IMR-90 (cell line): ENCODE measurements at regions not wholly inside any gene's neighbourhood (a gene's known extent, or its start where the extent isn't known, plus 50 kb on each side); places are given as distances from the start of the nearest gene placed in this dataset.

Experiments
- ATAC-seq: fragments of 200-7000 bp; cut with Tn5 transposase; 2 replicates; pipeline ENCODE4 v1.9.1; 2020; ENCODE audit warnings: low read depth, mild to moderate bottlenecking, moderate library complexity
- BruUV-seq: library from RNA; stranded (reverse); fragments of 400-500 nt; replicated peaks from 2 replicates; lab custom pipeline; 2021; lab: Mats Ljungman, UMichigan
- CTCF ChIA-PET: fragments of 300-600 bp; formaldehyde crosslinking; extraction: SDS; loops from one replicate; lab custom pipeline; 2021; ENCODE audit warnings: antibody characterized with exemption; lab: Yijun Ruan, JAX
- POLR2A ChIA-PET: fragments of 300-600 bp; sonication (Branson Sonifier 250); formaldehyde crosslinking; loops from one replicate; lab custom pipeline; 2022; ENCODE audit warnings: antibody characterized with exemption; ENCODE audit not compliant: unreplicated experiment; lab: Charles Lee
- DNase-seq: peaks from one replicate; pipeline ENCODE4 v3.0.0; 2013
- H2AFZ ChIP-seq: replicated peaks from 2 replicates; pipeline ENCODE3; 2013; ENCODE audit warnings: low read length, mild to moderate bottlenecking; ENCODE audit not compliant: poor library complexity
- H2AK5ac ChIP-seq: 2 replicates; pipeline ENCODE4 v1.6.1; 2013; ENCODE audit warnings: low read depth, low read length, inconsistent platforms
- H2AK9ac ChIP-seq: replicated peaks from 2 replicates; pipeline ENCODE3; 2013; ENCODE audit warnings: mild to moderate bottlenecking, low read depth, low read length, moderate library complexity; ENCODE audit not compliant: poor library complexity
- H2BK120ac ChIP-seq: 2 replicates; pipeline ENCODE4 v1.6.1; 2013; ENCODE audit warnings: low read depth, low read length, inconsistent platforms
- H2BK15ac ChIP-seq: 3 replicates; pipeline ENCODE4 v1.6.1; 2013; ENCODE audit warnings: low read depth, low read length, inconsistent platforms
- H2BK20ac ChIP-seq: 2 replicates; pipeline ENCODE4 v1.6.1; 2013; ENCODE audit warnings: low read depth, mild to moderate bottlenecking, inconsistent platforms, low read length, moderate library complexity
- H2BK5ac ChIP-seq: 2 replicates; pipeline ENCODE4 v1.6.1; 2013; ENCODE audit warnings: mild to moderate bottlenecking, low read depth, low read length, inconsistent platforms; ENCODE audit not compliant: poor library complexity, severe bottlenecking
- H3K14ac ChIP-seq: replicated peaks from 2 replicates; pipeline ENCODE4 v1.6.1; 2013; ENCODE audit warnings: low read depth, low read length, inconsistent platforms
- H3K18ac ChIP-seq: 2 replicates; pipeline ENCODE4 v1.6.1; 2013; ENCODE audit warnings: low read depth, low read length, control low read depth
- H3K23ac ChIP-seq: 2 replicates; pipeline ENCODE4 v1.6.1; 2013; ENCODE audit warnings: low read depth, low read length, inconsistent platforms
- H3K27ac ChIP-seq: 2 replicates; pipeline ENCODE4 v1.5.1; 2013; ENCODE audit warnings: mild to moderate bottlenecking, control low read depth, low read length; ENCODE audit not compliant: insufficient read depth
- H3K27me3 ChIP-seq: 2 replicates; pipeline ENCODE4 v1.6.1; 2013; ENCODE audit warnings: low read length; ENCODE audit not compliant: control insufficient read depth, insufficient read depth
- H3K36me3 ChIP-seq: 2 replicates; pipeline ENCODE4 v1.6.1; 2013; ENCODE audit warnings: low read length, mixed read lengths; ENCODE audit not compliant: control insufficient read depth, insufficient read depth
- H3K4ac ChIP-seq: 2 replicates; pipeline ENCODE4 v1.6.1; 2013; ENCODE audit warnings: low read depth, low read length, inconsistent platforms
- H3K4me1 ChIP-seq: 2 replicates; pipeline ENCODE4 v1.6.1; 2013; ENCODE audit warnings: low read length, mixed read lengths; ENCODE audit not compliant: control insufficient read depth, insufficient read depth
- H3K4me2 ChIP-seq: 2 replicates; pipeline ENCODE4 v1.6.1; 2013; ENCODE audit warnings: low read depth, mild to moderate bottlenecking, control low read depth, low read length, moderate library complexity
- H3K4me3 ChIP-seq: 2 replicates; pipeline ENCODE4 v1.5.1; 2013; ENCODE audit warnings: low read depth, mild to moderate bottlenecking, control low read depth, low read length, moderate library complexity; ENCODE audit not compliant: insufficient read depth
- H3K56ac ChIP-seq: 2 replicates; pipeline ENCODE4 v1.6.1; 2013; ENCODE audit warnings: low read length, inconsistent platforms; ENCODE audit not compliant: insufficient read depth; ENCODE audit errors: extremely low read depth
- H3K79me1 ChIP-seq, 2 experiments: 2 replicates each; pipeline ENCODE4 v1.6.1; 2013; ENCODE audit warnings: low read length in 2 of 2, inconsistent platforms in 1 of 2, low read depth in 1 of 2
- H3K9ac ChIP-seq: 2 replicates; pipeline ENCODE4 v1.6.1; 2013; ENCODE audit warnings: low read depth, low read length, control low read depth
- H3K9me1 ChIP-seq: 2 replicates; pipeline ENCODE4 v1.6.1; 2013; ENCODE audit warnings: low read length, inconsistent platforms; ENCODE audit not compliant: insufficient read depth
- H3K9me3 ChIP-seq: 2 replicates; pipeline ENCODE4 v1.6.1; 2013; ENCODE audit warnings: low read length; ENCODE audit not compliant: control insufficient read depth, insufficient read depth
- H4K20me1 ChIP-seq: 2 replicates; pipeline ENCODE4 v1.6.1; 2013; ENCODE audit warnings: low read length, inconsistent platforms; ENCODE audit not compliant: insufficient read depth
- H4K5ac ChIP-seq: 2 replicates; pipeline ENCODE4 v1.6.1; 2013; ENCODE audit warnings: mild to moderate bottlenecking, low read depth, low read length, control low read depth
- H4K8ac ChIP-seq, 2 experiments: 2 replicates each; pipeline ENCODE4 v1.6.1; 2013; ENCODE audit warnings: low read depth in 2 of 2, low read length in 2 of 2, control low read depth in 1 of 2, inconsistent platforms in 1 of 2
- H4K91ac ChIP-seq: 2 replicates; pipeline ENCODE4 v1.6.1; 2013; ENCODE audit warnings: low read depth, low read length, inconsistent platforms; ENCODE audit not compliant: insufficient read depth
- CEBPB ChIP-seq: IDR thresholded peaks from 2 replicates; pipeline ENCODE4 v1.6.1; 2012; ENCODE audit warnings: low read depth, low read length, improper control_type of control experiment
- CHD1 ChIP-seq: IDR thresholded peaks from 2 replicates; pipeline ENCODE4 v1.6.1; 2012; ENCODE audit warnings: low read depth, low read length, improper control_type of control experiment
- ELK1 ChIP-seq: fragments of 150-350 bp; IDR thresholded peaks from 2 replicates; pipeline ENCODE4 v1.6.1; 2016; ENCODE audit warnings: low read depth, mild to moderate bottlenecking, low read length, moderate library complexity, borderline replicate concordance
- NFE2L2 ChIP-seq: fragments of 150-350 bp; IDR thresholded peaks from 2 replicates; pipeline ENCODE4 v1.6.1; 2016; ENCODE audit warnings: low read depth, mild to moderate bottlenecking, low read length
- POLR2A ChIP-seq: IDR thresholded peaks from 2 replicates; pipeline ENCODE4 v1.6.1; 2012; ENCODE audit warnings: mild to moderate bottlenecking, low read depth, low read length
- whole genome bisulfite sequencing, 2 experiments: methylation state at CpG; one replicate each; pipeline versions ENCODE4 v1.1.5 to v1.1.7; 2013; ENCODE audit warnings: missing lambda C conversion rate in 2 of 2; ENCODE audit not compliant: insufficient read length in 1 of 2; ENCODE audit errors: extremely low coverage in 2 of 2; 5-methylcytosine and 5-hydroxymethylcytosine counted together
- dilution Hi-C: fragments of 300-500 bp; cut with HindIII; formaldehyde crosslinking; loops from one replicate; pipeline ENCODE4 v1.14.3; 2018; ENCODE audit warnings: low sequenced_read_pairs; ENCODE audit not compliant: unreplicated experiment
- in situ Hi-C: fragments of 300-500 bp; cut with MboI; formaldehyde crosslinking; loops from 3 replicates; pipeline ENCODE4 v1.14.3; 2019; ENCODE audit warnings: low sequenced_read_pairs, inconsistent platforms, mixed read lengths
- intact Hi-C: fragments of 100-400 bp; cut with micrococcal nuclease; formaldehyde crosslinking; loops from 2 replicates; pipeline ENCODE4 v1.10.0; 2022

- dilution Hi-C loops = no loop called here
- no peak for DNase-seq
- H3K9me3 ChIP-seq = 0 out of 2 replicates have a peak, but pooled peaks cover 2% of the 10 kb centered on the region
- no peak overlapping the region for H2AFZ ChIP-seq
- H3K23ac ChIP-seq = no peak overlapping the region
- H3K9ac ChIP-seq = no peak overlapping the region
- no peak overlapping the region for H3K4me2 ChIP-seq
- H3K27me3 ChIP-seq = no peaks in the 10 kb centered on the region
- no peak overlapping the region for H2AK9ac ChIP-seq
- BruUV-seq = no TSS peak
- no peaks in the 10 kb centered on the region for H3K9me1 ChIP-seq
- ChIA-PET POLR2A (no interaction called here), CTCF (no interaction called here)
- H3K4me1 ChIP-seq = no peaks in the 10 kb centered on the region
- H4K20me1 ChIP-seq = no peaks in the 10 kb centered on the region
- H2BK5ac ChIP-seq = no peak overlapping the region
- no CpG with 5 or more reads among the region's 8 CpGs for WGBS, 2 experiments
- TF ChIP-seq CEBPB (no peak), NFE2L2 (no peak), CHD1 (no peak), POLR2A (no peak), ELK1 (no peak)
- no peak overlapping the region for H4K8ac ChIP-seq
- no peak overlapping the region for H3K4me3 ChIP-seq
- no peaks in the 10 kb centered on the region for H3K36me3 ChIP-seq
- H3K4ac ChIP-seq = no peak overlapping the region
- H3K18ac ChIP-seq = no peak overlapping the region
- intact Hi-C loops = no loop called here
- no peak overlapping the region for H2BK20ac ChIP-seq
- H2BK15ac ChIP-seq = no peak overlapping the region
- no peak overlapping the region for H3K56ac ChIP-seq
- H2AK5ac ChIP-seq = no peak overlapping the region
- no peak overlapping the region for H2BK120ac ChIP-seq
- H3K79me1 ChIP-seq = no peaks in the 10 kb centered on the region
- no peak for ATAC-seq
- no peak overlapping the region for H3K27ac ChIP-seq
- in situ Hi-C loops = no loop called here
- H4K5ac ChIP-seq = no peak overlapping the region
- no peak overlapping the region for H3K14ac ChIP-seq
- no peak overlapping the region for H4K91ac ChIP-seq
These were observed 677.8 kb downstream of the TSN start for GRCh38 chr2:122433123-122433754.
